Mesodermal cell (in vitro differentiated cells): ENCODE measurements at regions not wholly inside any gene's neighbourhood (a gene's known extent, or its start where the extent isn't known, plus 50 kb on each side); places are given as distances from the start of the nearest gene placed in this dataset.

Experiments used
- H3K27ac ChIP-seq: 2 replicates; pipeline ENCODE4 v1.7.0; 2013; ENCODE audit warnings: mild to moderate bottlenecking, low read depth, low read length, moderate library complexity; ENCODE audit not compliant: severe bottlenecking
- H3K36me3 ChIP-seq: 2 replicates; pipeline ENCODE4 v1.7.1; 2013; ENCODE audit warnings: mild to moderate bottlenecking, low read length, moderate library complexity; ENCODE audit not compliant: control insufficient read depth, insufficient read depth
- H3K4me1 ChIP-seq: one replicate; pipeline ENCODE4 v1.7.1; 2013; ENCODE audit warnings: mild to moderate bottlenecking, low read length; ENCODE audit not compliant: insufficient read depth, control insufficient read depth, poor library complexity, severe bottlenecking
- H3K4me3 ChIP-seq: 2 replicates; pipeline ENCODE4 v1.7.0; 2013; ENCODE audit warnings: low read length, control low read depth, mild to moderate bottlenecking; ENCODE audit not compliant: insufficient read depth, poor library complexity, severe bottlenecking; ENCODE audit errors: extremely low read depth
- H3K9me3 ChIP-seq: 2 replicates; pipeline ENCODE4 v1.7.1; 2013; ENCODE audit warnings: mild to moderate bottlenecking, low read length, moderate library complexity; ENCODE audit not compliant: control insufficient read depth
- WGBS, 2 experiments: methylation state at CpG; one replicate each; pipeline ENCODE4 v1.1.5; 2013; ENCODE audit warnings: missing lambda C conversion rate in 2 of 2; ENCODE audit not compliant: insufficient coverage in 2 of 2; 5-methylcytosine and 5-hydroxymethylcytosine counted together

GRCh38 chr13:26950546-26950945 is 190.0 kb upstream of the GPR12 start:
- Histone ChIP-seq H3K27ac (no peak overlapping the region), H3K36me3 (no peaks in the 10 kb centered on the region), H3K4me3 (no peak overlapping the region), H3K9me3 (no peaks in the 10 kb centered on the region), H3K4me1 (no peaks in the 10 kb centered on the region)
- 94 to 97% methylated on average over 4 to 7 of the region's 10 CpGs for WGBS, 2 experiments

GRCh38 chr13:26949701-26950502 is 189.3 kb upstream of the GPR12 start:
- H3K27ac ChIP-seq = no peak overlapping the region
- 79 to 90% methylated on average over 4 to 7 of the region's 14 CpGs for WGBS, 2 experiments
- no peaks in the 10 kb centered on the region for H3K4me1 ChIP-seq

GRCh38 chr13:26948353-26948752 is 187.8 kb upstream of the GPR12 start:
- WGBS, 2 experiments = 89 to 100% methylated on average over 4 of the region's 4 CpGs
- Histone ChIP-seq H3K4me1 (no peaks in the 10 kb centered on the region), H3K27ac (no peak overlapping the region), H3K36me3 (no peaks in the 10 kb centered on the region), H3K4me3 (no peak overlapping the region), H3K9me3 (no peaks in the 10 kb centered on the region)

More at GRCh38 chr13:26949701-26950502, 189.3 kb upstream of the GPR12 start:
- Histone ChIP-seq H3K4me3 (no peak overlapping the region), H3K9me3 (no peaks in the 10 kb centered on the region), H3K36me3 (no peaks in the 10 kb centered on the region)

- WGBS, 2 experiments = 60% methylated on average over 1 to 2 of the region's 5 CpGs
- H3K36me3 ChIP-seq = no peaks in the 10 kb centered on the region
- H3K4me3 ChIP-seq = no peak overlapping the region
- no peaks in the 10 kb centered on the region for H3K9me3 ChIP-seq
- no peak overlapping the region for H3K27ac ChIP-seq
- H3K4me1 ChIP-seq = no peaks in the 10 kb centered on the region
These were observed 186.2 kb upstream of the GPR12 start for GRCh38 chr13:26946684-26947343.

GRCh38 chr13:26943748-26944147 is 183.2 kb upstream of the GPR12 start:
- 83 to 93% methylated on average over 3 of the region's 4 CpGs for WGBS, 2 experiments
- Histone ChIP-seq H3K36me3 (no peaks in the 10 kb centered on the region), H3K27ac (no peak overlapping the region), H3K4me3 (no peak overlapping the region), H3K4me1 (no peaks in the 10 kb centered on the region), H3K9me3 (no peaks in the 10 kb centered on the region)

GRCh38 chr13:26942184-26942583 is 181.6 kb upstream of the GPR12 start:
- no peaks in the 10 kb centered on the region for H3K4me1 ChIP-seq
- no peaks in the 10 kb centered on the region for H3K36me3 ChIP-seq
- H3K4me3 ChIP-seq = no peak overlapping the region
- H3K9me3 ChIP-seq = no peaks in the 10 kb centered on the region
- no peak overlapping the region for H3K27ac ChIP-seq
- WGBS, 2 experiments = 76 to 85% methylated on average over 5 to 6 of the region's 6 CpGs

GRCh38 chr13:26941345-26942174 is 181.0 kb upstream of the GPR12 start:
- WGBS, 2 experiments = 88 to 98% methylated on average over 3 to 4 of the region's 7 CpGs
- no peaks in the 10 kb centered on the region for H3K36me3 ChIP-seq
- H3K27ac ChIP-seq = no peak overlapping the region
- H3K4me1 ChIP-seq = no peaks in the 10 kb centered on the region
- H3K9me3 ChIP-seq = no peaks in the 10 kb centered on the region
- H3K4me3 ChIP-seq = no peak overlapping the region

GRCh38 chr13:26934096-26934495 is 173.5 kb upstream of the GPR12 start:
- 75 to 98% methylated on average over 4 of the region's 7 CpGs for WGBS, 2 experiments
- Histone ChIP-seq H3K4me1 (no peaks in the 10 kb centered on the region), H3K4me3 (no peak overlapping the region), H3K9me3 (no peaks in the 10 kb centered on the region), H3K36me3 (no peaks in the 10 kb centered on the region), H3K27ac (no peak overlapping the region)

GRCh38 chr13:26932465-26932864 is 171.9 kb upstream of the GPR12 start:
- Histone ChIP-seq H3K4me3 (no peak overlapping the region), H3K9me3 (no peaks in the 10 kb centered on the region), H3K27ac (no peak overlapping the region), H3K36me3 (no peaks in the 10 kb centered on the region), H3K4me1 (no peaks in the 10 kb centered on the region)
- 81 to 88% methylated on average over 4 of the region's 5 CpGs for WGBS, 2 experiments

GRCh38 chr13:26929971-26930730 is 169.6 kb upstream of the GPR12 start:
- Histone ChIP-seq H3K27ac (no peak overlapping the region), H3K4me1 (no peaks in the 10 kb centered on the region), H3K36me3 (no peaks in the 10 kb centered on the region), H3K9me3 (no peaks in the 10 kb centered on the region), H3K4me3 (no peak overlapping the region)
- 10 to 18% methylated on average over 12 to 15 of the region's 21 CpGs for WGBS, 2 experiments
